ENCODE measurements at regions not wholly inside any gene's neighbourhood (a gene's known extent, or its start where the extent isn't known, plus 50 kb on each side); places are given as distances from the start of the nearest gene placed in this dataset.
"Not testable (repeated sequence)": the region's sequence is repeated elsewhere in the genome, so short reads cannot be mapped to it uniquely, and the experiment has no call there.

DNA sequence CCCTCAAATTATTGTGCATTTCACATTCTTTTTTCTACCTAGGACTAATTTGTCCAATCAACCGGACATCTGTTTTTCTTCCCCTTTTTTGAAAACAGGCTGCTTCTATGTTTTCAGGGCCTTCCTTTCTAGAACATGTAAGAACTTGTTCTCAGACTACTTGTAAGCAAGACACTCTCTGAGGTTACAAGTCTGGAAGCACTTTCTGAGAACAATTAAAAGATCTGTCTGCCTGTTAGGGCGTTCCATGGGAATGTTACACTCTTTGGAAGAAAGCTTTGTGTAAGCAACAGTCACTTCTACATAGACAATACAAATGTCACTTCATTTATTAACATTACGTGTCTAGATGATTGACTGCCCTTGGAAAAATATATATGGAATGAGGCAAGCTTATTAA, 50.9 kb upstream of the HSPB3 start:
- no peak for DNase-seq

DNA sequence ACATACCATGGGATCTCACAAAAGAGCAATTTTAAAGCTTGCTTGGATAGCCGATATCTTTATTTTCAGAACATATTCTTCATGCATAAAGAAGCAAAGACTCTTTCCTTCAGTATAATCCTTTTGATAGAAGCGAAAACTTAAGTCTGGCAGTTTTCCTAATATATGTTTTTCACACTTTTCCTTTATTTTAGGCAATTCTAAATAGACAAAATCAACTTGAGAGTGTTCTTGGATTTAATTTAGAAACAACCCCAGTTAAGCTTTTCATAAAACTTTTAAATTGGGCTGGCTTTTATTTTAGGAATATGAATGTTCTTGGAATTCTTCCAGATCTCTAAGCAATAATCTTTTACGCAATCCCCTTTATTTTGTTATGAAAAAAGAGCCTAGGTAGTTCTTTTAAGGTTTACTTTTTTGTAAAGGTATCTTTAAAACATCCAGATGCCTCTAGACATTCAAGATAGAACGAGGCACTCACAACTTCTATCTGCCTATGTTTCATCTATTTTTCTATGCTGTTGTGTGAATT, 51.5 kb upstream of the HSPB3 start:
- no peak for DNase-seq

DNA sequence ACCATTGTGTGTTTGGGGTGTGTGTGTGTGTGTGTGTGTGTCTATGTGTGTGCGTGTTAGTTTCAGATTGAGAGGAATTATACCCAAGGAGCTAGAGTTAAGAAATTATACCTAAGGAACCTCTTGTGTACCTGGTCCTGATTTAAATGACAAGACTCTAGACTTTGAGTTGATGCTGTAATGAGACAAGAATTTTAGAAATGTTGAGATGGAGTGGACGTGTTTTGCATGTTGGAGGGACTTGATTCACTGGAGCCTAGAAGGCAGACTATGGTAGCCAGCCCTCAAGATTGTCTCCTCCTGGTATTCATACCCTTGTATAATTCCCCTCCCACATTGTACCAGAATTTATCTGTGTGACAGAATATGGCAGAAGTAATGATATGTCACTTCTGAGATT, 52.4 kb upstream of the HSPB3 start:
- DNase-seq: no peak

DNA sequence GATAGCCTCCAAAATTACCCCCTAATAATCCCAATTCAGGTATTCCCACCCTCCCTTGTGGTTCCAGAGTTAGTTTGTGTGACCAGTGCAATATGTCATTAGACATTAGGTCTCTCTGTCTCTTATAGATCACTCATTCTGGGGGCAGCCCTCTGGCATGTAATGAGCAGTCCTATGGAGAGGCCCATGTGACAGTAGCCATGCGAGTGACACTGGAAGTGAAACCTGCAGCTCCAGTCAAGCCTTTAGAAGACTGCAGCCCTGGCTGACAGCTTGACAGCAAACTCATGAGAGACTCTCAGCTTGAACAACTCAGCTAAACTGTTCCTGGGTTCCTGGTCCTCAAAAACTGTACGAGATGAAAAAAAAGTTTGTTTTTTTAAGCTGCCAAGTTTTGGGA, 54.0 kb upstream of the HSPB3 start:
- DNase-seq: no peak

DNA sequence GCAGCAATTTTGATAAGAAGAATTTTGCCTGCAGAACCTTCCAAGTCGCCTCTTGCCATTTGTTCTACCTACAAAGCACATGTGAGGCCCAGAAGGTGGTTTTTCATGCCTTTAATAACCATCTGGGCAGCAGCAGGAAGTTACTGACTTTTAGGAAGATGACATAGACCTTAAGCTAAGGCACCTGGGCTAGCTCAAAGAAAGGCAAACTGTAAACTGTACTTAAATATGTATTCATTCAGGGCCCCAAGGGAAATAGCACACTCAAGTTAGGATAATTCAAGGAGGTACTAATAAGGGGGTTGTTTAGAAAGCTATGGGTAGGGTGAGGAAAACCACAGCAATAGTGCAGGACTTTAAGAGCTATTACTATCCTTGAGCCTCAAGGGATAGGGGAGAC, 57.3 kb upstream of the HSPB3 start:
- DNase-seq: no peak

DNA sequence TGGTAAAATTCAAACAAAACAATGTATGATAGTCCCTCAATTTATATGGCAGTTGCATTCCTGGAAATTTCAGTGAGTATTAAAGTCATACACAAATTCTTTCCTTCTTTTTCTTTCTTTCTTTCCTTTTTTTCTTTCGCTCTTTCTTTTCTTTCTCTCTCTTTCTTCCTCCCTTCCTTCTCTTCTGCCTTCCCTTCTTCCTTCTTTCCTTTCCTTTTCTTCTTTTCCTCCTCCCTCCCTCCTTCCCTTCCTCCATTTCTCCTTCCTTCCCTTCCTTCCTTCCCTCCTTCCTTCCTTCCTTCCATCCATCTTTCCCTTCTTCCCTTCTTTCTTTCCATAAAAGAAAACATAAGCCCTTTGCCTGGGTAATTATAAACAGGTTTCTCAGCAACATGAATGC, 58.1 kb upstream of the HSPB3 start:
- no peak for DNase-seq

DNA sequence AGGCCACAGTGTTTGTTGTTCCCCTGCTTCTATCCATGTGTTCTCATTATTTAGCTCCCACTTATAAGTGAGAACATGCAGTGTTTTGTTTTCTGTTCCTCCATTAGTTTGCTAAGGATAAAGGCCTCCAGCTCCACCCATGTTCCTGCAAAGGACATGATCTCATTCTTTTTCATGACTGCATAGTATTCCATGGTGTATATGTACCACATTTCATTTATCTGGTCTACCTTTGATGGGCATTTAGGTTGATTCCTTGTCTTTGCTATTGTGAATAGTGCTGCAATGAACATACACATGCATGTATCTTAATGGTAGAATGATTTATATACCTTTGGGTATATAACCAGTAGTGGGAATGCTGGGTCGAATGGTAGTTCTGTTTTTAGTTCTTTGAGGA, 62.5 kb upstream of the HSPB3 start:
- not testable (repeated sequence) for DNase-seq

DNA sequence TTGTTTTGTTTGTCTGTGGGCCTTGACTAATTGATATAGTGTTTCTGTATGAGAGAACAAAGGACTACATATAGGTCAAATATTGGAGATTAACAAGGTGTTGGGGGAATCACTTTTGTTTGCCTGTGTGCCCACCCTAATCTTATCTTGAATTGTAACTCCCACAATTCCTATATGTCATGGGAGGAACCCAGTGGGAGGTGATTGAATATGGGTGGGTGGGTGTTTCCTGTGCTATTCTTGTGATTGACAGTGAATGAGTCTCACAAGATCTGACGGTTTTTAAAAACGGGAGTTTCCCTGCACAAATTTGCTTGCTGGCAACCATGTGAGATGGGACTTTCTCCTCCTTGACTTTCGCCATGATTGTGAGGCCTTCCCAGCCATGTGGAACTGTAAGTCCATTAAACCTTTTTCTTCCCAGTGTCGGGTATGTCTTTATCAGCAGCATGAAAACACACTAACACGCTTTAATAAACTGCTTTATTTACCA, 64.9 kb upstream of the HSPB3 start:
- no peak for DNase-seq

DNA sequence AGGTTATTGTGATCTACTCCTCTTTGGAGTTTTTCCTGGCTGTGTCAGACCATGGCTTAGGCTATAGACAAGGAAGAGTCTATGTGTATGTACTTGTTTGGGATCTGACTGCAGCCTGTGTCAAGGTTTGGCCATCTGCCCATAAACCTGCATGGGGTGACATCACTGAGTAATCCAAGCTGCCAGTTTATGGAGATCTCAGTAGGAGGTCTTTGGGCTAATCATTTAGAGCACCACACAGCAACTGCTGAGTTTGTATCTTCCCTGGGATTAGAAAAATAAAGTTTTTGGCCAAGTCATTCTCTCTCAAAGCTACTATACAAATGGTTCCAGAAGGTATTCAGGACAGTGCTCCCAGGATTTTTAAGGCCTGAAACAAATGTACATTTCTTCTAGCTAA, 65.5 kb upstream of the HSPB3 start:
- peak; percentile 80 for DNase-seq

DNA sequence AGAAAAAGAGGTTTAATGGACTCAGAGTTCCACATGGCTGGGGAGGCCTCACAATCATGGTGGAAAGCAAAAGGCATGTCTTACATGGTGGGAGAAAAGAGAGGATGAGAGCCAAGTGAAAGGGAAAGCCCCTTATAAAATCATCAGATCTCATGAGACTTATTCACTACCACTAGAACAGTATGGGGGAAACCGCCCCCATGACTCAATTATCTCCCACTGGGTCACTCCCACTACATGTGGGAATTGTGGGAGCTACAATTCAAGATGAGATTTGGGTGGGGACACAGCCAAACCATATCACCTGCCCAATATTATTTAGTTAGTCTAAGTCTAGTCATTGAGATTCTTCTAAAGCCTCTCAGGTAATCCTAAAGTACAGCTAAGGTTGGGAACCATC, 66.1 kb upstream of the HSPB3 start:
- not testable (repeated sequence) for DNase-seq

DNA sequence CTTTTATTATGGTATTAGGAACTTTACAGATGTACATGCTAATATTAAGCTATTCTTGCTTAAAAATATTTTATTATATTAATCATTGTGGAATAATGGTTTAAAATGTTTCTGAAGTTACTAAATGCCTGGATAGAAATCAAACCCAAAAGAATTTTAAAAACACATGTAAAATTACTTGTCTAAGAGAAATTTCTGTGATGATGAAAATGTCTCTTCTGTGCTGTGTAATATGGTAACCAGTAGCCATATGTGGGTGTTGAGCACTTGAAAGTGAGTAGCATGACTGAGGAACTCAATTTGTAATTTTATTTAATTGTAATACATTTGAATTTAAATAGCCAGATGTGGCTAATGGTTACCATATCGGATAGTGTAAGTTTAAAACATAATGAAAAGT, 66.7 kb upstream of the HSPB3 start:
- DNase-seq: no peak

DNA sequence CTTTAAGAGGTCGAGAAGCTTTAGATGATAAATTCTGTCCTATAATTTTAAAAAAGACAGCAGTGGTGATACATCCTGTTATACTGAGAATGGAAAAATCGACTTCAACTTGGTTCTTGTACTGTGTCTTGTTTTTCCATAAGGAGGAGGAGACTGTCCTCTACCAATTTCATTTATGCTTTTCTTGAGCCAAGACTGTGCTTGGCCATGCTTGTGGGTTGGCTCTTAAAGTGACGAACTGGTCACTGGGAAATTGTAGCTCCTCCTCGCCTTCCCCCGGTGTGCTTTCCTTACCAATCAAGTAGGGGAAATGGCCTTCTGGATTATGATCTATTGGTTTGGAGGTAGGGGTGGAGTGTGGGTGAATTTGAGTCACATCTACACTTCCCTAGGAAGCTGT, 67.1 kb upstream of the HSPB3 start:
- no peak for DNase-seq

DNA sequence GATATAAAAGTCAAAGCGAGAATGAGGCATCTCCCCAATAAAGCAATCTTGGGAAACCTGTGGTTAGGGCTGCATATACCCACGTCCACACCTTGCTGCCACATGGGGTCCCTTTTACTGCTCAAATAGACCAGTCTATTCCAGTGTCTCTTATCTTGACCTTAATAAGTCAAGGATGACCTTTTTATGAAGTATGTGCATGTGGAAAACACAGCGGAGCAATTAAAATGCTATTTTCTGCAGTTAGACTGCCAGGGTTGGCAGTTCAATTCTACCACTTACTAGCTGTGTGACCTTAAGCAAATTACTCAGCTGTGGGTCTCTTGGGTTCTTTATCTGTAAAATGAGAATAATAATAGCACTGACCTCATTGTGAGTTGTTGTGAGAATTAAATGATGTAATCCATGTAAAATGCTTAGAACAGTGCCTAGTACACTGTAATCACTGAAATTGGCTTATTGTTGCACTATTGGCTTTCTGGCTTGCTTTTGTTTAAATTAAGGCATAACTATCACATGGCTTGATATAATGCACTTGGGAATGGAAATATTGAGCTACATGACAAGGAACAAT, 67.8 kb upstream of the HSPB3 start:
- DNase-seq: peak; percentile 45

DNA sequence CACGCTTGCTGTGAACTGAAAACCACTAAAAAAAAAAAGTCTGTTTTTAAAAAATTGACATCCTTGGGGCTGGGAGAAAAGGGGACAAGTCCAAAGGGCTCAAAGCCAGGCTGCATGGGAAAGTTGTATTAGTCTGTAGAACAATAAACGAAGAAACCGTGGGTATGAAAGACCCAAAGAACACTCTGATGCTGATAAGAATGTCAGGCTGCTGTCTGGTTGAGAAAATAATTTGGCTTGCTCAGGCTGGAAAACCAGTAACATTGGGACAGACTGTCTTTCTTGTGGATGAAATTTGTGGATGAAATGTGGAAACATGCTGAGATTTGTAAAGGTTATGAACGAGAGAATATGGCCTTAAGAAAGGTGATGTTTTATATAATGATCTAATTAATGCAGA, 68.5 kb upstream of the HSPB3 start:
- DNase-seq: no peak

DNA sequence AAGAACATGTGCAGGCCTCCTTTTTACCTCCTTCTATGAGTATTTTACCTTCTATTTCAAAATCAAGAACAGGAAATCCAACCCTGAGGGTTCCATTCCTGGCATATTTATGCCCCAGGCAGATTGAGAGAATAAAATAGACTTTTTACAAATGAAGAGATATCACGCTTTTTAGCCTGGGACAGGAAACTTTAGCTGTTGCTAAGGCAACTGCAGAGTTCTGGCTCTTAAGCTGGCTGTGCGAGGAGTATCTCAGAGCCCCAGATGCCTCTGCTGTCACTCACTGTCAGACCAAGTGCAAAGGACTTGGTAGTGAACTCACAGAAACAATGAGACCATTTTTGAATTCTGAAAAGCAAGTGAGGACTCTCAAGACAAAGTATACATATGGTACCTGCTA, 69.5 kb upstream of the HSPB3 start:
- DNase-seq: no peak

DNA sequence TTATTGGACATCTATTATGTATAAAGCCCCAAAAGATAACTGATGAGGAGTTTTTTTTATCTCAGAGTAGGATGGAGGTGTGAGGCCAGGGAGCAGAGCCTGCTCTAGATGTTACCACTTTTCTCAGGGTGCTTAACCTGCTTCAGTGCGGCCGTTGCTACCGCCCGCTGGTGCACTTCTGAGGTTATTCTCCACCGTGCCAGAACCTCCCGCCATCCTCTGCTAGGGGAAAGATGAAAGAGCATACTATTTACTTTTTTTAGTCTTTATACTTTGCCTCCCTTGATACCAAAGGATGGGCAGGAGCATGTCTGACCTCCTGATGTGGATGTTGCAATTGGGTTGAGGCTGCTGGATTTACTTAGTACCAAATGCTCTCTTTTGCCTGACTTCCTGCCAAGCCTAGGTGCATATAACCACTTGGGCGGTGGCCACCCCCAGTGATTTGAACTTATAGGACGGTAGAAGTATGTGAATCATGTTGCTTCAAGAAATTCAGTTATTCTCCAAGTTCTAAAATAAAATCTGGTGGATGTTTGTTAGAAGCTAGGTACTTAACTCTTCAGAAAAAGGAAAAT, 71.1 kb upstream of the HSPB3 start:
- no peak for DNase-seq

DNA sequence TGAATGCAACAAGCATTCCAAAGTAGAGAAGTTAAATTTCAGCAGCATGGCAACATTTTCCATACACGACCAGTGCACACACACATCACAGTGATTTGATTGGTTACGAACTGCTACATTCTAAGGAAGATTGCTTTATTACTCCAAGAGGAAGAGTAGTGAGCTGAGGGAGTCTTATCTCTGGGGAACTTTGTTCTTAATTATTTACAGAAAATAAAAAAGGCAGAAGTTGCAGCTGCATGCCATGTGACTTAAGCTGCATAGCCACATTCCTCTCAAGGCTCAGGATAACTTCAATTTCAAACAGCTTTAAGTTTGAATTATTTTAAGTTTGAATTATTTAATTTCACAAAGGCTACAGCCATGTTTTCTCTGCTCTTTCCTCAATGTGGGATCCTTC, 71.6 kb upstream of the HSPB3 start:
- no peak for DNase-seq

DNA sequence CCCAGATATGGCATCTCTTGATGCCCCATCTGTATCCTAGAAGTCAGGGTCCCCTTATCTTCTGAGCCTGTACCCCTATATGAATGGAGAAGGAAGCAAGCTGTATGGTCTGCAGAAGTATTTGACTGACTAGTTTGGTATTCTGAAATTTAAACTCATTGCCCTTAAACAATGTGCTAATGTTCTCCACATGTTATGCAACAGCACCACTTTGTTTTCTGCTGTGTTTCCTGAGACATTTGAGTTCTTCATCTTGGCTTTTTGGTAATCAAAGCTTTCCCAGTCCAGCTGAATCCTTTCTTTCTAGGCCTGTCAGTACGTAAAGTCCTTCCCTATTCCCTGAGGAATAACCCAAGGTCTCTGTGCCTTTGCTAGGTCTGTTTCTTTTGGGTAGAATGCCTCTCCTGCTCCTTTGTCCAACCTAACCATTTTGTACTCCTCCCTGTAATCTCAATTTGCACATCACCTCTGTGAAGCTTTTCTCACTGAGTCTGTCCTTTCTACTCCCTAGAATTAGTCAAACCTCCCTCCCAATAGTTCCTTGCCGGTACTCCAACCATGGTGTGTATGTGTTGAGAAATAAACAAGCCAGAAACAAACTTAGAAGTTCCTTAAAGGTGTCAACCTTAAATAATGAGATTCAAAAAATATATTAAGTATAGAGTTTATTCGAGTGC, 72.1 kb upstream of the HSPB3 start:
- peak; percentile 32 for DNase-seq

DNA sequence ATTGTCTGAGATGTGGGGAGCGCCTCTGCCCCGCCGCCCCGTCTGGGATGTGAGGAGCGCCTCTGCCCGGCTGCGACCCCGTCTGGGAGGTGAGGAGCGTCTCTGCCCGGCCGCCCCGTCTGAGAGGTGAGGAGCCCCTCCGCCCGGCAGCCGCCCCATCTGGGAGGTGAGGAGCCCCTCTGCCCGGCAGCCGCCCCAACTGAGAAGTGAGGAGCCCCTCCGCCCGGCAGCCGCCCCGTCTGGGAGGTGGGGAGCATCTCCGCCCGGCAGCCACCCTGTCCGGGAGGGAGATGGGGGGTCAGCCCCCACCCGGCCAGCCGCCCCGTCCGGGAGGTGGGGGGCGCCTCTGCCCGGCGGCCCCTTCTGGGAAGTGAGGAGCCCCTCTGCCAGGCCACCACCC, 70.9 kb upstream of the ARL15 start:
- DNase-seq: not testable (repeated sequence)

DNA sequence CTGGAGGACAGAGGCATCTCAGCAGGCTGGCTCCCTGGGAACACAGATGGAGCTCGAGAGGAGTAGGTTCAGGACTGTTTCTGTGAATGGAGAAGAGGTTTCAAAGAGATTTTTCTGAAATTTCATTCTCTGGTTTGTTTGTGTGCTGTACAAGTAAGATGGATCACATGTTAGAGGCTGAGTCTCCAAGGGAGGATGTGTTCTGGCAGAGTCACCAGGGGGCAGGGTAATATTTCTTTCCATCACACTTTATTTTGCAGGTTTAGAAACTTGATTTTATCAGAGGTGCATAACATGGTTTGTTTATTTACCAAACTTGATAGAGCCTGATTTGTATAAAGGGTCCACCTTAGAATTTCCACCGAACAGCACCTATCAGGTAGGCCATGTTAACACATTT, 69.2 kb upstream of the ARL15 start:
- no peak for DNase-seq

DNA sequence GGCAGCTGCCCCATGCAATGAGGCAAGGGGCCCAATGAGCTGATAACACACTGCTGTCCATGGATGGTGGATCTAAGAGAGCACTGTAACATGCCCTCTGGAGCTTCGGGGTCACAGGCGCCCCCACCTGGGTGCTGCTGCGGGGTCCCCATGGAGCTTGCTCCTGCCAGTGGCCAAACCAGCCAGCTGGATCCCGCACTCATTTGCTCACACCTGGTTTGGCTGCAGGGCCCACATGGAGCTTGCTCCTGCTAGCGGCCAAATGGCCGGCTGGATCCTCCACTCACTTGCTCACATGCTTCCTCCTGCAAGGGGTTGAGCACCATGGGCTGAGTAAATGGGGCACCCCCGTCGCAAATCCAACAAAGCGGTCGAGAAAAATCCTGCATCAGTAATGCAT, 68.3 kb upstream of the ARL15 start:
- no peak for DNase-seq

DNA sequence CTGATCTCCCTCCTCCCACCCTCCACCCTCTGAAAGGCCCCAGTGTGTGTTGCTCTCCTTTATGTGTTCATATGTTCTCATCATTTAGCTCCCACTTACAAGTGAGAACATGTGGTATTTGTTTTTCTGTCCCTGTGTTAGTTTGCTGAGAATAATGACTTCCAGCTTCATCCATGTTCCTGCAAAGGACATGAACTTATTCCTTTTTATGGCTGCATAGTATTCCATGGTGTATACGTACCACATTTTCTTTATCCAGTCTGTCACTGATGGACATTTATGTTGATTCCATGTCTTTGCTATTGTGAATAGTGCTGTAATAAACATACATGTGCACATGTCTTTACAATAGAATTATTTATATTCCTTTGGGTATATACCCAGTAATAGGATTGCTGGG, 67.0 kb upstream of the ARL15 start:
- DNase-seq: not testable (repeated sequence)

DNA sequence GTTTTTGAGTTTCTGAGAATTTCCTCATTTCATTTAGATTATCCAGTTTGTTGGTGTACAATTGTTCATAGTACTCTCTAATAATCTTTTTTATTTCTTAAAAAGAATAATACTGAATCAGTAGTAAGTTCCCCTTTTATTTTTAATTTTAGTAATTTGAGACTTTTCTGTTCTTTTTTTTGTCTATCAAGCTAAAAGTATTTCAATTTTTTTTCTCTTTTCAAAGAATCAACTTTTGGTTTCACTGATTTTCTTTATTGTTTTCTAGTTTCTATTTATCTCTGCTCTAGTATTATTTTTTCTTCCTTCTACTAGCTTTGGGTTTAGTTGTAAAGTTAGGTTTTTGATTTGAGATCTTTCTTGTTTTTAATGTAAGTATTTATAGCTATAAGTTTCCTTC, 60.6 kb upstream of the ARL15 start:
- DNase-seq: no peak

DNA sequence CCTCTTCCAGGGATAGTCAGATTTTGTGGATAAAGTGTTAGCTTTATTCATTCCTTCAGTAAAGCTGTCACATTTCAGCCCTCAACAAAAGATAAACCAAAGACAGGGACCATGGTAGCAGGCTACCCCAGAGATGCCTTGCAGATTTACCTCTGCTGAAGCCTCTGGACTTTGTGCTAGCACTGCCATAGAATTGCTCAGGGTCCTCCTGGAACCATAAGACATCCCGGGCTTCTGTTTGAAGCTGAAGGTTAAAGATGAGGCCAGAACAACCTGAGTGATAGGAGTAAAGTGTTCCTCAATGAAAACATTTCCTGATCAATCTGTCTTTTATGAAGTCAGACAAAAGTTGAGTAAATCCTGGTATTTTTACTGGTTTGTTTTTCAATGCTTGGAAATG, 57.5 kb upstream of the ARL15 start:
- DNase-seq: no peak

DNA sequence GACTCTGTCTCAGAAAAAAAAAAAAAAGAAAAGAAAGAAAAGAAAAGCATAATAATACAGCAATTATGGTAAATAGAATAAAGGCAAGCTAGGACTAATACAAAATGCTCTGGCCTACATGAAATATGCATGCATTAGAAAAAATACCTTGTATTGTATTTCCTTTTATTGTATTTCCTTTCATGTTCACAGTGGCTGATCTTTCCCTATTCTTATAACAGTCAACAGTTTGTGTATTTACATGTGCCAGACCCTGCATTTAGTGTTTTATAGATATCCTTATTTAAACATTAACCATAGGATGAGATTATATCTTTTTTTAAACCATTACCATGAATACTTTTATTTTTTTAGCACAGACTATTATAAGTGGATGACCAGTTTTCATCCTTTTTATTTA, 56.3 kb upstream of the ARL15 start:
- DNase-seq: no peak

Data from HCEC 1CT (cell line).